B cell (primary cell): ENCODE measurements at regions not wholly inside any gene's neighbourhood (a gene's known extent, or its start where the extent isn't known, plus 50 kb on each side); places are given as distances from the start of the nearest gene placed in this dataset.

ENCODE experiments used
- ATAC-seq: fragments of 200-7000 bp; cut with Tn5 transposase; one replicate; pipeline ENCODE4 v1.10.0; 2021; ENCODE audit warnings: low read depth, mild to moderate bottlenecking, moderate number of reproducible peaks, moderate library complexity
- CTCF ChIA-PET: fragments of 350-600 bp; sonication (Branson Sonifier 250); formaldehyde crosslinking; loops from one replicate; lab custom pipeline; 2021; ENCODE audit warnings: antibody characterized with exemption, inconsistent platforms; lab: Charles Lee
- POLR2A ChIA-PET: fragments of 350-600 bp; sonication (Branson Sonifier 250); formaldehyde crosslinking; loops from one replicate; lab custom pipeline; 2021; ENCODE audit warnings: antibody characterized with exemption; lab: Charles Lee
- DNase-seq: peaks from one replicate; pipeline ENCODE4 v3.0.0; 2013
- H2AFZ ChIP-seq: 2 replicates; pipeline ENCODE4 v1.6.1; 2012; ENCODE audit warnings: mild to moderate bottlenecking, low read depth, low read length; ENCODE audit not compliant: insufficient read depth, poor library complexity, severe bottlenecking
- H3K27ac ChIP-seq, 2 donors: 1 replicate in 1 of 2; 2 replicates in 1 of 2; pipeline ENCODE4 v1.5.1; 2012 to 2013; ENCODE audit warnings: low read length in 2 of 2, mild to moderate bottlenecking in 2 of 2, moderate library complexity in 1 of 2
- H3K27me3 ChIP-seq, 4 experiments: fragments of 200-600 bp in 1 of 4; sonication (generic) in 1 of 4; replicated peaks in 1 of 4; 1 replicate in 2 of 4; 2 replicates in 2 of 4; pipeline versions ENCODE4 v1.6.1 to v1.7.0; 2013 to 2016; ENCODE audit warnings: low read length in 3 of 4, mild to moderate bottlenecking in 2 of 4, mixed read lengths in 1 of 4, moderate library complexity in 1 of 4; ENCODE audit not compliant: insufficient read depth in 4 of 4, control insufficient read depth in 3 of 4; ENCODE audit errors: control extremely low read depth in 1 of 4
- H3K36me3 ChIP-seq, 2 experiments: replicated peaks in 1 of 2; 1 replicate in 1 of 2; 2 replicates in 1 of 2; pipeline versions ENCODE4 v1.6.1 to v1.7.1; 2013; ENCODE audit warnings: low read length in 1 of 2; ENCODE audit not compliant: insufficient read depth in 2 of 2, control insufficient read depth in 1 of 2; ENCODE audit errors: control extremely low read depth in 1 of 2, extremely low read depth in 1 of 2
- H3K4me1 ChIP-seq, 2 donors: fragments of 200-600 bp in 1 of 2; sonication (generic) in 1 of 2; 1 replicate in 1 of 2; 2 replicates in 1 of 2; pipeline versions ENCODE4 v1.5.1 to v1.6.1; 2013 to 2017; ENCODE audit warnings: low read length in 2 of 2; ENCODE audit not compliant: control insufficient read depth in 2 of 2, insufficient read depth in 2 of 2
- H3K4me2 ChIP-seq: replicated peaks from 2 replicates; pipeline ENCODE3; 2012; ENCODE audit warnings: mild to moderate bottlenecking, low read depth, low read length; ENCODE audit not compliant: poor library complexity, severe bottlenecking
- H3K4me3 ChIP-seq, 5 experiments: fragments of 200-600 bp in 1 of 5; sonication (generic) in 1 of 5; 1 replicate in 3 of 5; 2 replicates in 2 of 5; pipeline versions ENCODE4 v1.5.1 to v1.7.0; 2011 to 2016; ENCODE audit warnings: low read length in 4 of 5, mild to moderate bottlenecking in 4 of 5, low read depth in 2 of 5, control low read depth in 1 of 5, moderate library complexity in 1 of 5; ENCODE audit not compliant: insufficient read depth in 1 of 5; ENCODE audit errors: control extremely low read depth in 1 of 5, extremely low read depth in 1 of 5
- H3K79me2 ChIP-seq: fragments of 200-600 bp; sonication (generic); one replicate; pipeline ENCODE4 v1.6.0; 2016; ENCODE audit warnings: low read length; ENCODE audit not compliant: control insufficient read depth, insufficient read depth
- H3K9ac ChIP-seq: fragments of 200-600 bp; sonication (generic); 2 replicates; pipeline ENCODE4 v1.6.1; 2017; ENCODE audit warnings: mild to moderate bottlenecking, low read length, moderate library complexity
- H3K9me3 ChIP-seq, 3 donors: one replicate each; pipeline versions ENCODE4 v1.6.1 to v1.7.1; 2013; ENCODE audit warnings: low read length in 2 of 3; ENCODE audit not compliant: control insufficient read depth in 2 of 3, insufficient read depth in 1 of 3; ENCODE audit errors: control extremely low read depth in 1 of 3
- H4K20me1 ChIP-seq: 2 replicates; pipeline ENCODE4 v1.6.0; 2012; ENCODE audit warnings: mild to moderate bottlenecking, low read length; ENCODE audit not compliant: insufficient read depth, control insufficient read depth, poor library complexity, severe bottlenecking
- H3K27ac Mint-ChIP-seq: one replicate; pipeline ENCODE4 v1.8.0; 2021; ENCODE audit warnings: mixed read lengths
- H3K27me3 Mint-ChIP-seq: one replicate; pipeline ENCODE4 v1.8.0; 2021; ENCODE audit warnings: mixed read lengths
- H3K4me1 Mint-ChIP-seq: one replicate; pipeline ENCODE4 v1.8.0; 2021; ENCODE audit warnings: mixed read lengths
- H3K4me3 Mint-ChIP-seq: one replicate; pipeline ENCODE4 v1.8.0; 2021; ENCODE audit warnings: mixed read lengths
- H3K9me3 Mint-ChIP-seq: one replicate; pipeline ENCODE4 v1.8.0; 2022; ENCODE audit warnings: mixed read lengths; ENCODE audit not compliant: insufficient read depth
- CTCF ChIP-seq: fragments of 200-600 bp; IDR thresholded peaks from one replicate; pipeline ENCODE4 v1.8.0; 2022; ENCODE audit warnings: antibody characterized with exemption, mild to moderate bottlenecking
- EZH2 ChIP-seq: IDR thresholded peaks from 2 replicates; pipeline ENCODE4 v1.6.1; 2012; ENCODE audit warnings: borderline replicate concordance, low read depth, mild to moderate bottlenecking, moderate library complexity, low read length; ENCODE audit not compliant: insufficient read depth, poor library complexity, severe bottlenecking
- WGBS: methylation state at CpG from one replicate; pipeline ENCODE4 v1.1.5; 2013; ENCODE audit warnings: missing lambda C conversion rate; ENCODE audit not compliant: insufficient coverage; 5-methylcytosine and 5-hydroxymethylcytosine counted together
- intact Hi-C: fragments of 100-400 bp; cut with micrococcal nuclease; formaldehyde crosslinking; loops from one replicate; pipeline ENCODE4 v1.10.0; 2022

GRCh38 chr14:30251017-30251416, 307.9 kb upstream of the G2E3 start:
- Mint-ChIP-seq H3K4me3 (no peak overlapping the region), H3K4me1 (no peaks in the 10 kb centered on the region), H3K27ac (no peak overlapping the region), H3K27me3 (no peaks in the 10 kb centered on the region), H3K9me3 (no peaks in the 10 kb centered on the region)
- ATAC-seq (no peak), DNase-seq (no peak)
- ChIA-PET CTCF (no interaction called here), POLR2A (no interaction called here)
- intact Hi-C loops: no loop called here
- Histone ChIP-seq H3K9ac (no peak overlapping the region), H3K27me3 (no peaks in the 10 kb centered on the region), H3K4me2 (no peak overlapping the region), H3K27ac (no peak overlapping the region), H4K20me1 (no peaks in the 10 kb centered on the region), H2AFZ (no peak overlapping the region), H3K79me2 (no peaks in the 10 kb centered on the region), H3K4me1 (no peaks in the 10 kb centered on the region), H3K9me3 (no peaks in the 10 kb centered on the region), H3K36me3 (no peaks in the 10 kb centered on the region), H3K4me3 (no peak overlapping the region)
- no peak for TF ChIP-seq CTCF
- TF ChIP-seq EZH2: no peak

- H3K9me3 Mint-ChIP-seq: no peaks in the 10 kb centered on the region
- Histone ChIP-seq H3K4me3 (no peak overlapping the region), H3K4me2 (no peak overlapping the region), H3K9me3 (no peaks in the 10 kb centered on the region), H3K79me2 (no peaks in the 10 kb centered on the region), H2AFZ (no peak overlapping the region), H3K27me3 (no peaks in the 10 kb centered on the region), H3K9ac (no peak overlapping the region), H4K20me1 (no peaks in the 10 kb centered on the region), H3K36me3 (no peaks in the 10 kb centered on the region), H3K4me1 (no peaks in the 10 kb centered on the region), H3K27ac (no peak overlapping the region)
- ATAC-seq (no peak), DNase-seq (no peak)
- intact Hi-C loops: no loop called here
- ChIA-PET POLR2A (no interaction called here), CTCF (no interaction called here)
- TF ChIP-seq EZH2 (no peak), CTCF (no peak)
- no peak overlapping the region for H3K27ac Mint-ChIP-seq
- no peaks in the 10 kb centered on the region for H3K4me1 Mint-ChIP-seq
- no peaks in the 10 kb centered on the region for H3K27me3 Mint-ChIP-seq
- no peak overlapping the region for H3K4me3 Mint-ChIP-seq
- 93% methylated on average over 2 of the region's 6 CpGs for WGBS
Measured at GRCh38 chr14:30251557-30252100, 307.3 kb upstream of the G2E3 start.
